ENCODE measurements at regions not wholly inside any gene's neighbourhood (a gene's known extent, or its start where the extent isn't known, plus 50 kb on each side); places are given as distances from the start of the nearest gene placed in this dataset.
"Not testable (repeated sequence)": the region's sequence is repeated elsewhere in the genome, so short reads cannot be mapped to it uniquely, and the experiment has no call there.

GRCh38 chrX:71822314-71822713 lies 59.2 kb downstream of the CXorf49B start:
- H3K36me3 ChIP-seq; H3K9me3 ChIP-seq; H3K27me3 ChIP-seq; H3K4me3 ChIP-seq; H3K4me1 ChIP-seq; DNase-seq; H3K27ac ChIP-seq; intact Hi-C loops (cut with DNase I): not testable (repeated sequence)
- WGBS, 2 donors = 60 to 82% methylated on average over 3 of the region's 4 CpGs

- no peaks in the 10 kb centered on the region for H3K36me3 ChIP-seq
- no peaks in the 10 kb centered on the region for H3K27me3 ChIP-seq
- no peak for DNase-seq
- no peaks in the 10 kb centered on the region for H3K9me3 ChIP-seq
- intact Hi-C loops (cut with DNase I) = no loop called here
- no peak overlapping the region for H3K27ac ChIP-seq
- TF ChIP-seq CTCF (IDR thresholded peaks at IDR 0.05) (no peak), POLR2A (IDR thresholded peaks at IDR 0.05) (no peak), POLR2AphosphoS5 (IDR thresholded peaks at IDR 0.05) (no peak), EP300 (IDR thresholded peaks at IDR 0.05) (no peak)
- 75 to 82% methylated on average over 12 of the region's 12 CpGs for WGBS, 2 donors
- no peak overlapping the region for H3K4me3 ChIP-seq
- H3K4me1 ChIP-seq = no peaks in the 10 kb centered on the region
Observed at GRCh38 chrX:71823391-71824057, 60.4 kb downstream of the CXorf49B start.

GRCh38 chrX:71828086-71828485 lies 64.9 kb downstream of the CXorf49B start:
- intact Hi-C loops (cut with DNase I) = no loop called here
- Histone ChIP-seq H3K4me1 (no peaks in the 10 kb centered on the region), H3K9me3 (no peaks in the 10 kb centered on the region), H3K36me3 (no peaks in the 10 kb centered on the region), H3K27me3 (no peaks in the 10 kb centered on the region), H3K27ac (no peak overlapping the region), H3K4me3 (no peak overlapping the region)
- 91 to 95% methylated on average over 6 of the region's 6 CpGs for WGBS, 2 donors
- no peak for DNase-seq
- TF ChIP-seq POLR2AphosphoS5 (IDR thresholded peaks at IDR 0.05) = no peak

- H3K27me3 ChIP-seq; intact Hi-C loops (cut with DNase I); H3K4me3 ChIP-seq; H3K9me3 ChIP-seq; H3K27ac ChIP-seq; DNase-seq; H3K36me3 ChIP-seq; H3K4me1 ChIP-seq: not testable (repeated sequence)
- WGBS, 2 donors = 56 to 66% methylated on average over 4 of the region's 4 CpGs
Observed at GRCh38 chrX:71838092-71838491, 72.6 kb upstream of the NHSL2 start.

GRCh38 chrX:71846429-71846828 lies 64.2 kb upstream of the NHSL2 start:
- no peaks in the 10 kb centered on the region for H3K36me3 ChIP-seq
- no peaks in the 10 kb centered on the region for H3K27me3 ChIP-seq
- 52 to 67% methylated on average over 1 of the region's 1 CpG for WGBS, 2 donors
- no peak overlapping the region for H3K27ac ChIP-seq
- TF ChIP-seq CTCF (IDR thresholded peaks at IDR 0.05) (no peak), EP300 (IDR thresholded peaks at IDR 0.05) (no peak), POLR2A (IDR thresholded peaks at IDR 0.05) (no peak), POLR2AphosphoS5 (IDR thresholded peaks at IDR 0.05) (no peak)
- intact Hi-C loops (cut with DNase I) = no loop called here
- H3K9me3 ChIP-seq = peaks cover 0 to 6% (median 0%) of the 10 kb centered on the region in 4 donors
- no peaks in the 10 kb centered on the region for H3K4me1 ChIP-seq
- no peak for DNase-seq
- H3K4me3 ChIP-seq = no peak overlapping the region

- no peaks in the 10 kb centered on the region for H3K27me3 ChIP-seq
- no peak for DNase-seq
- no peaks in the 10 kb centered on the region for H3K36me3 ChIP-seq
- no peaks in the 10 kb centered on the region for H3K9me3 ChIP-seq
- intact Hi-C loops (cut with DNase I) = no loop called here
- TF ChIP-seq POLR2A (IDR thresholded peaks at IDR 0.05) (no peak), POLR2AphosphoS5 (IDR thresholded peaks at IDR 0.05) (no peak)
- H3K4me3 ChIP-seq = no peak overlapping the region
- H3K4me1 ChIP-seq = no peaks in the 10 kb centered on the region
- 83 to 84% methylated on average over 9 of the region's 9 CpGs for WGBS, 2 donors
- no peak overlapping the region for H3K27ac ChIP-seq
Observed at GRCh38 chrX:71852182-71852581, 58.5 kb upstream of the NHSL2 start.

- WGBS, 2 donors = 2 to 4% methylated on average over 3 of the region's 3 CpGs
- Histone ChIP-seq H3K27ac (no peak overlapping the region), H3K36me3 (no peaks in the 10 kb centered on the region), H3K27me3 (no peaks in the 10 kb centered on the region), H3K9me3 (no peaks in the 10 kb centered on the region), H3K4me1 (no peaks in the 10 kb centered on the region), H3K4me3 (no peak overlapping the region)
- DNase-seq = no peak
- TF ChIP-seq EP300 (IDR thresholded peaks at IDR 0.05) (no peak), CTCF (IDR thresholded peaks at IDR 0.05) (peak in 1 of 4 experiments; percentile 49)
- intact Hi-C loops (cut with DNase I) = no loop called here
Observed at GRCh38 chrX:71859637-71860036, 51.0 kb upstream of the NHSL2 start.

All from sigmoid colon (tissue), 6 donors.